Vagina (tissue), 2 donors: ENCODE measurements at regions not wholly inside any gene's neighbourhood (a gene's known extent, or its start where the extent isn't known, plus 50 kb on each side); places are given as distances from the start of the nearest gene placed in this dataset.
A peak's percentile ranks its signal among the peaks of the same experiment; 100 is the strongest.

ENCODE experiments used
- DNase-seq, 2 donors: peaks; one replicate each; pipeline ENCODE4 v3.0.0-alpha.2; 2017; ENCODE audit errors: extremely low spot score in 2 of 2
- H3K27ac ChIP-seq: fragments of 200-600 bp; sonication (generic); one replicate; pipeline ENCODE4 v1.5.1; 2019
- H3K27me3 ChIP-seq: fragments of 200-600 bp; sonication (generic); one replicate; pipeline ENCODE4 v1.5.1; 2019
- H3K36me3 ChIP-seq, 2 donors: fragments of 200-600 bp; sonication (generic); one replicate each; pipeline ENCODE4 v1.5.1; 2017 to 2019
- H3K4me1 ChIP-seq: fragments of 200-600 bp; sonication (generic); one replicate; pipeline ENCODE4 v1.5.1; 2019
- H3K4me3 ChIP-seq, 2 donors: fragments of 200-600 bp; sonication (generic); 1 replicate in 1 of 2; 2 replicates in 1 of 2; pipeline ENCODE4 v1.5.1; 2016 to 2019
- H3K9me3 ChIP-seq: fragments of 200-600 bp; sonication (generic); one replicate; pipeline ENCODE4 v1.5.1; 2019
- CTCF ChIP-seq, 3 experiments: fragments of 450-650 bp in 2 of 3; fragments of 200-600 bp in 1 of 3; sonication (generic) in 1 of 3; IDR thresholded peaks; one replicate each; pipeline ENCODE4 v1.5.1; 2017 to 2019; ENCODE audit warnings: antibody characterized with exemption in 3 of 3, mild to moderate bottlenecking in 2 of 3, moderate library complexity in 2 of 3
- POLR2A ChIP-seq, 2 donors: fragments of 450-650 bp; IDR thresholded peaks; one replicate each; pipeline ENCODE4 v1.6.1; 2017; ENCODE audit warnings: antibody characterized with exemption in 2 of 2, mild to moderate bottlenecking in 2 of 2, moderate library complexity in 2 of 2
- POLR2AphosphoS5 ChIP-seq, 2 donors: sonication (generic); formaldehyde crosslinking; IDR thresholded peaks; one replicate each; pipeline ENCODE4 v1.9.0; 2017; ENCODE audit warnings: antibody characterized with exemption in 2 of 2, mild to moderate bottlenecking in 2 of 2, low read depth in 1 of 2; ENCODE audit not compliant: insufficient read depth in 1 of 2
- intact Hi-C: fragments of 100-400 bp; cut with DNase I; formaldehyde crosslinking; loops from one replicate; pipeline ENCODE4 v1.15.1; 2023

DNA sequence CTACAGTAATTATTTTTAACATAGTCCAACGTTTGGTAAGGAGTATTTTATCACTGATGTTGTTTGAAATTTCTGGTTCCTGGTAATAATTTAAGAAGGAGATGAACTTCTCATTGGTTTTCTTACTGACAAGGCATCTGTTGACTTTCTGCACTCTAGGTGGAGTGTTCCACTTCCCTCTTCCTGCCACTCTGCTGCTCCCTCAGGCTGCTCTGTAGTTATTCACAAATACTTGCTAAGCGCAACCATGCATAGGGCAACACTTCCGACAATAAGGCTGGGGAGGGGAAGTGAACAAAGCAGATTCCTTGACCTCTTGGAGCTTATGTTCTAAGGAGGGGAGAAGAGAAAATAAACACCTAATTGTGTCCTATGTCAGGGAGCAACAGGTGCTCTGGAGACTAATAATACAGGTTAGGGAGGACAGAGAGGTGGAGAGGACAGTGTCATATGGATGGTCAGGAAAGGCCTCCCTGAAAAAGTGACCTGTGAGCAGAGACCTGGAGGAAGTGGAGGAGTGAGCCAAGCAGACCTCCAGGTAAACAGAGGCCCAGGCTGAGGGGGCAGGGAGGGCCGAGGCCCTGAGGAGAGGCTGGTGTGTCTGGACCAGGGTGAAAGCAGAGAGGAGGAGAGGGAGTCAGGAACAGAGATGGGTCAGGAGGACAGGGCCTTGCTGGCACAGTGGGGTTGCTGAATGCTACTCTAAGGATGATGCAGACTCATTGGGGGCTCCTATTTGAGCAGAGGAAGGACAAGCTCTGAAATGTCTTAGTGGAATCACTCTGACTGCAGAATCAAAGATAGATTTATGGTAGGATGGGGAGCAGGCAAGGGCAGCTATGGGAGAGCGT lies 134.8 kb upstream of the SLC24A3 start:
- no peaks in the 10 kb centered on the region for H3K36me3 ChIP-seq
- no peaks in the 10 kb centered on the region for H3K4me1 ChIP-seq
- DNase-seq: peak; percentile 27 to 52
- intact Hi-C loops: no loop called here
- TF ChIP-seq CTCF (IDR thresholded peaks at IDR 0.05) (no peak), POLR2AphosphoS5 (IDR thresholded peaks at IDR 0.05; ENCODE audit: insufficient read depth in 1 of 2, low read depth in 1 of 2) (no peak), POLR2A (IDR thresholded peaks at IDR 0.05) (no peak)
- H3K9me3 ChIP-seq: no peaks in the 10 kb centered on the region
- H3K27ac ChIP-seq: no peak overlapping the region
- no peak overlapping the region for H3K4me3 ChIP-seq
- H3K27me3 ChIP-seq: no peaks in the 10 kb centered on the region

GRCh38 chr20:19078448-19079373 lies 133.7 kb upstream of the SLC24A3 start:
- no peaks in the 10 kb centered on the region for H3K36me3 ChIP-seq
- TF ChIP-seq POLR2A (IDR thresholded peaks at IDR 0.05) (no peak), CTCF (IDR thresholded peaks at IDR 0.05) (no peak), POLR2AphosphoS5 (IDR thresholded peaks at IDR 0.05; ENCODE audit: insufficient read depth in 1 of 2, low read depth in 1 of 2) (no peak)
- H3K4me3 ChIP-seq: no peak overlapping the region
- no peaks in the 10 kb centered on the region for H3K27me3 ChIP-seq
- no peaks in the 10 kb centered on the region for H3K9me3 ChIP-seq
- DNase-seq: peak; percentile 67 to 78
- no peak overlapping the region for H3K27ac ChIP-seq
- intact Hi-C loops: no loop called here
- no peaks in the 10 kb centered on the region for H3K4me1 ChIP-seq

DNA sequence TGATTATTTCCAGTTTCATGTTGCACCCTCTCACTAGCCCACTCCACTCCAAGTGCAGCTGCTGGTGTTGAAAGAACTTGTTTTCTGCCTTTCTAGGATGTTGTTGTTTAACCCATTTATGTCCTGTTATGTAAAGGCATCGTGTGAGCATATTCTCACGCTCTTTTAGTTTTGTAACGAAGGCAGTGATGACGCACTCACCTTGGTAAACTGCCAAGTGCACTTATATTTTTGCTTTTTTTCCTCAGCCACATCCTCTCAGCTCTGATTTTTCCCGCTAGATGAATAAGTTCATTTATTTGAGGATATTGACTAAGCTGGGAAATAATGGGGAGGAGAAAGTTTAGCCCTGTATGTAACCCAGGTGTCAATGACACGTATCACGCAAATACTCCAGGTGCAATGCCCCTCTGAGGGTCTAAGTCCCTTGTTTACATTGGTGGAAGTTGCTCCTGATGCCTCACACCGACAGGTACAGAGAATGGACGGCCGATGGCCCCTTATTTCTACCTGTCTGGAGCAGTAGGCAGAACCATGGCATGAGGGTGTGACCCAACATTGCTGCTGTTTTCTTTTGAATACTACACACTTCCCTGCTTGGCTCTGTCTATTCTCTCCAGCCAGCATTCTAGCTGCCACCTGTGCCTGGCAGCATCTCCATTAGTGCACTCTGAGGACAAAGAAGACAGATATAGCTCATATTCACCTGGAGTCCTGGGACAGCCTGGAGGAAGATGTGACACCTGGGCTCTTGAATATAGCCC lies 132.7 kb upstream of the SLC24A3 start:
- Histone ChIP-seq H3K27ac (no peak overlapping the region), H3K4me3 (no peak overlapping the region), H3K9me3 (no peaks in the 10 kb centered on the region), H3K4me1 (no peaks in the 10 kb centered on the region), H3K27me3 (no peaks in the 10 kb centered on the region), H3K36me3 (no peaks in the 10 kb centered on the region)
- peak in 1 of 2 donors; percentile 64 for DNase-seq
- intact Hi-C loops: no loop called here
- TF ChIP-seq POLR2A (IDR thresholded peaks at IDR 0.05): no peak
- TF ChIP-seq CTCF (IDR thresholded peaks at IDR 0.05): no peak
- TF ChIP-seq POLR2AphosphoS5 (IDR thresholded peaks at IDR 0.05; ENCODE audit: insufficient read depth in 1 of 2, low read depth in 1 of 2): no peak

- no peaks in the 10 kb centered on the region for H3K4me1 ChIP-seq
- TF ChIP-seq CTCF (IDR thresholded peaks at IDR 0.05): no peak
- no peak for TF ChIP-seq POLR2AphosphoS5 (IDR thresholded peaks at IDR 0.05; ENCODE audit: insufficient read depth in 1 of 2, low read depth in 1 of 2)
- TF ChIP-seq POLR2A (IDR thresholded peaks at IDR 0.05): no peak
- no peak overlapping the region for H3K27ac ChIP-seq
- H3K36me3 ChIP-seq: no peaks in the 10 kb centered on the region
- DNase-seq: peak in 1 of 2 donors; percentile 67
- no peaks in the 10 kb centered on the region for H3K27me3 ChIP-seq
- no peak overlapping the region for H3K4me3 ChIP-seq
- intact Hi-C loops: no loop called here
- H3K9me3 ChIP-seq: no peaks in the 10 kb centered on the region
Measured at GRCh38 chr20:19081937-19082336, 130.5 kb upstream of the SLC24A3 start.
